ENCODE measurements at regions not wholly inside any gene's neighbourhood (a gene's known extent, or its start where the extent isn't known, plus 50 kb on each side); places are given as distances from the start of the nearest gene placed in this dataset.

DNA sequence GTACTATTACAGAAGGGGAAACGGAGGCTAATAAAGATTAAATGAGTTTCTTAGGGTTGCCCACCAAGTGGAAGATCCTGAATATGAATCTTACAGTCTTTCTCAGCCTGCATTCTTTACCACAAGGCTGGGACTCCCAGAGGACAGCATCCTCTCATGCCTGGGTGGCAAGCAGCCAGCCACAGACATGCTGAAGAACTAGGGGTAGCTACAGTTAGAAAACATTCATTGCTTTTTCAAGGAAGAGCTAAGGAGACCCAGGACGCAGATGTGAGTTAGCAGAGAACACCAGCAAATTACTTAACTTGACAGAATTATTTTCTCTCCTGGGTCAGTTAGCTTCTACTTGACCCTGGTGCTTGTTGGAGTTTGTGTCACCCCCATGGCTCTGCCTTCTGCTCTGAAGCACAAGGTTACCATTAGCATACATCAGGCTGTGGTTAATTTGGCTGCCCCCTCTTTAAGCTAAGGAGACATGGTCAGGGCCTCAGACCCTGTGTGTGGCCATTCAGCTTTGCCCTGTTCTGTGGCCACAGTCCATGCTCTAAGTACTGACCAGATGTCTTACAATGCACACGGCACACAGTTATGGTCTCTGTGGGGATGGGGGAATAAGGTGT, 132.3 kb upstream of the TNP1 start:
- no peaks in the 10 kb centered on the region for H3K36me3 ChIP-seq (replicated peaks in 1 of 2; ENCODE audit: control insufficient read depth in 1 of 2, insufficient read depth in 2 of 2, low read length in 2 of 2)
- H3K79me2 ChIP-seq (ENCODE audit: insufficient read depth, low read length): no peaks in the 10 kb centered on the region
- DNase-seq: no peak
- peaks cover 11 to 21% (median 12%) of the 10 kb centered on the region in 3 donors for H3K27me3 Mint-ChIP-seq (ENCODE audit: low read depth in 3 of 3)
- H3K4me3 Mint-ChIP-seq: no peak overlapping the region
- no peak overlapping the region for H3K27ac ChIP-seq (ENCODE audit: low read depth in 1 of 2, low read length in 2 of 2)
- no peaks in the 10 kb centered on the region for H3K36me3 Mint-ChIP-seq
- H3K4me1 ChIP-seq (ENCODE audit: control insufficient read depth in 1 of 2, insufficient read depth in 2 of 2, low read length in 2 of 2): no peaks in the 10 kb centered on the region
- H3K27ac Mint-ChIP-seq: no peak overlapping the region
- 94% methylated on average over 2 of the region's 3 CpGs for WGBS (ENCODE audit: insufficient coverage)
- H3K9ac ChIP-seq (ENCODE audit: insufficient read depth, low read length, poor library complexity, severe bottlenecking): no peak overlapping the region
- no peak for TF ChIP-seq CTCF (IDR thresholded peaks at IDR 0.05)
- no peaks in the 10 kb centered on the region for H3K9me3 ChIP-seq (replicated peaks in 1 of 2; ENCODE audit: control insufficient read depth in 1 of 2, insufficient read depth in 1 of 2, low read length in 2 of 2)
- no peak overlapping the region for H3K4me2 ChIP-seq (replicated peaks; ENCODE audit: extremely low read depth, low read length, poor library complexity, severe bottlenecking)
- peaks cover 0 to 2% (median 0%) of the 10 kb centered on the region in 7 donors for H3K9me3 Mint-ChIP-seq
- intact Hi-C loops (cut with micrococcal nuclease): no loop called here
- no peak overlapping the region for H3K4me3 ChIP-seq (replicated peaks in 1 of 3; ENCODE audit: low read depth in 2 of 3, low read length in 3 of 3)
- H3K27me3 ChIP-seq (ENCODE audit: control insufficient read depth in 2 of 2, insufficient read depth in 2 of 2, low read length in 2 of 2): peaks cover 4 to 5% of the 10 kb centered on the region in 2 donors
- no peaks in the 10 kb centered on the region for H3K4me1 Mint-ChIP-seq
- no peak overlapping the region for H2AFZ ChIP-seq (ENCODE audit: insufficient read depth, low read depth, low read length, poor library complexity, severe bottlenecking)
- H4K20me1 ChIP-seq (ENCODE audit: insufficient read depth, low read length): no peaks in the 10 kb centered on the region

GRCh38 chr2:216991563-216991962, 131.7 kb upstream of the TNP1 start:
- H3K4me2 ChIP-seq (replicated peaks; ENCODE audit: extremely low read depth, low read length, poor library complexity, severe bottlenecking): no peak overlapping the region
- no peaks in the 10 kb centered on the region for H3K79me2 ChIP-seq (ENCODE audit: insufficient read depth, low read length)
- no peaks in the 10 kb centered on the region for H3K36me3 Mint-ChIP-seq
- H3K9ac ChIP-seq (ENCODE audit: insufficient read depth, low read length, poor library complexity, severe bottlenecking): no peak overlapping the region
- no peaks in the 10 kb centered on the region for H3K36me3 ChIP-seq (replicated peaks in 1 of 2; ENCODE audit: control insufficient read depth in 1 of 2, insufficient read depth in 2 of 2, low read length in 2 of 2)
- intact Hi-C loops (cut with micrococcal nuclease): no loop called here
- H3K9me3 Mint-ChIP-seq: peaks cover 0 to 2% (median 0%) of the 10 kb centered on the region in 7 donors
- H3K4me3 ChIP-seq (replicated peaks in 1 of 3; ENCODE audit: low read depth in 2 of 3, low read length in 3 of 3): no peak overlapping the region
- peaks cover 11 to 19% (median 12%) of the 10 kb centered on the region in 3 donors for H3K27me3 Mint-ChIP-seq (ENCODE audit: low read depth in 3 of 3)
- no peak overlapping the region for H2AFZ ChIP-seq (ENCODE audit: insufficient read depth, low read depth, low read length, poor library complexity, severe bottlenecking)
- no peaks in the 10 kb centered on the region for H3K9me3 ChIP-seq (replicated peaks in 1 of 2; ENCODE audit: control insufficient read depth in 1 of 2, insufficient read depth in 1 of 2, low read length in 2 of 2)
- no peak overlapping the region for H3K4me3 Mint-ChIP-seq
- H3K27me3 ChIP-seq (ENCODE audit: control insufficient read depth in 2 of 2, insufficient read depth in 2 of 2, low read length in 2 of 2): peaks cover 4 to 5% of the 10 kb centered on the region in 2 donors
- no peaks in the 10 kb centered on the region for H4K20me1 ChIP-seq (ENCODE audit: insufficient read depth, low read length)
- H3K27ac Mint-ChIP-seq: no peak overlapping the region
- no peak overlapping the region for H3K27ac ChIP-seq (ENCODE audit: low read depth in 1 of 2, low read length in 2 of 2)
- TF ChIP-seq CTCF (IDR thresholded peaks at IDR 0.05): no peak
- WGBS (ENCODE audit: insufficient coverage): no CpG with 5 or more reads among the region's 1 CpG
- H3K4me1 ChIP-seq (ENCODE audit: control insufficient read depth in 1 of 2, insufficient read depth in 2 of 2, low read length in 2 of 2): no peaks in the 10 kb centered on the region
- no peaks in the 10 kb centered on the region for H3K4me1 Mint-ChIP-seq
- no peak for DNase-seq

Data from CD14-positive monocyte (primary cell).